B cell (primary cell): ENCODE measurements at regions not wholly inside any gene's neighbourhood (a gene's known extent, or its start where the extent isn't known, plus 50 kb on each side); places are given as distances from the start of the nearest gene placed in this dataset.

Experiments used
- ATAC-seq: fragments of 200-7000 bp; cut with Tn5 transposase; one replicate; pipeline ENCODE4 v1.10.0; 2021; ENCODE audit warnings: low read depth, mild to moderate bottlenecking, moderate number of reproducible peaks, moderate library complexity
- CTCF ChIA-PET: fragments of 350-600 bp; sonication (Branson Sonifier 250); formaldehyde crosslinking; loops from one replicate; lab custom pipeline; 2021; ENCODE audit warnings: antibody characterized with exemption, inconsistent platforms; lab: Charles Lee
- POLR2A ChIA-PET: fragments of 350-600 bp; sonication (Branson Sonifier 250); formaldehyde crosslinking; loops from one replicate; lab custom pipeline; 2021; ENCODE audit warnings: antibody characterized with exemption; lab: Charles Lee
- DNase-seq: peaks from one replicate; pipeline ENCODE4 v3.0.0; 2013
- H2AFZ ChIP-seq: 2 replicates; pipeline ENCODE4 v1.6.1; 2012; ENCODE audit warnings: mild to moderate bottlenecking, low read depth, low read length; ENCODE audit not compliant: insufficient read depth, poor library complexity, severe bottlenecking
- H3K27ac ChIP-seq, 2 donors: 1 replicate in 1 of 2; 2 replicates in 1 of 2; pipeline ENCODE4 v1.5.1; 2012 to 2013; ENCODE audit warnings: low read length in 2 of 2, mild to moderate bottlenecking in 2 of 2, moderate library complexity in 1 of 2
- H3K27me3 ChIP-seq, 4 experiments: fragments of 200-600 bp in 1 of 4; sonication (generic) in 1 of 4; replicated peaks in 1 of 4; 1 replicate in 2 of 4; 2 replicates in 2 of 4; pipeline versions ENCODE4 v1.6.1 to v1.7.0; 2013 to 2016; ENCODE audit warnings: low read length in 3 of 4, mild to moderate bottlenecking in 2 of 4, mixed read lengths in 1 of 4, moderate library complexity in 1 of 4; ENCODE audit not compliant: insufficient read depth in 4 of 4, control insufficient read depth in 3 of 4; ENCODE audit errors: control extremely low read depth in 1 of 4
- H3K36me3 ChIP-seq, 2 experiments: replicated peaks in 1 of 2; 1 replicate in 1 of 2; 2 replicates in 1 of 2; pipeline versions ENCODE4 v1.6.1 to v1.7.1; 2013; ENCODE audit warnings: low read length in 1 of 2; ENCODE audit not compliant: insufficient read depth in 2 of 2, control insufficient read depth in 1 of 2; ENCODE audit errors: control extremely low read depth in 1 of 2, extremely low read depth in 1 of 2
- H3K4me1 ChIP-seq, 2 donors: fragments of 200-600 bp in 1 of 2; sonication (generic) in 1 of 2; 1 replicate in 1 of 2; 2 replicates in 1 of 2; pipeline versions ENCODE4 v1.5.1 to v1.6.1; 2013 to 2017; ENCODE audit warnings: low read length in 2 of 2; ENCODE audit not compliant: control insufficient read depth in 2 of 2, insufficient read depth in 2 of 2
- H3K4me2 ChIP-seq: replicated peaks from 2 replicates; pipeline ENCODE3; 2012; ENCODE audit warnings: mild to moderate bottlenecking, low read depth, low read length; ENCODE audit not compliant: poor library complexity, severe bottlenecking
- H3K4me3 ChIP-seq, 5 experiments: fragments of 200-600 bp in 1 of 5; sonication (generic) in 1 of 5; 1 replicate in 3 of 5; 2 replicates in 2 of 5; pipeline versions ENCODE4 v1.5.1 to v1.7.0; 2011 to 2016; ENCODE audit warnings: low read length in 4 of 5, mild to moderate bottlenecking in 4 of 5, low read depth in 2 of 5, control low read depth in 1 of 5, moderate library complexity in 1 of 5; ENCODE audit not compliant: insufficient read depth in 1 of 5; ENCODE audit errors: control extremely low read depth in 1 of 5, extremely low read depth in 1 of 5
- H3K79me2 ChIP-seq: fragments of 200-600 bp; sonication (generic); one replicate; pipeline ENCODE4 v1.6.0; 2016; ENCODE audit warnings: low read length; ENCODE audit not compliant: control insufficient read depth, insufficient read depth
- H3K9ac ChIP-seq: fragments of 200-600 bp; sonication (generic); 2 replicates; pipeline ENCODE4 v1.6.1; 2017; ENCODE audit warnings: mild to moderate bottlenecking, low read length, moderate library complexity
- H3K9me3 ChIP-seq, 3 donors: one replicate each; pipeline versions ENCODE4 v1.6.1 to v1.7.1; 2013; ENCODE audit warnings: low read length in 2 of 3; ENCODE audit not compliant: control insufficient read depth in 2 of 3, insufficient read depth in 1 of 3; ENCODE audit errors: control extremely low read depth in 1 of 3
- H4K20me1 ChIP-seq: 2 replicates; pipeline ENCODE4 v1.6.0; 2012; ENCODE audit warnings: mild to moderate bottlenecking, low read length; ENCODE audit not compliant: insufficient read depth, control insufficient read depth, poor library complexity, severe bottlenecking
- H3K27ac Mint-ChIP-seq: one replicate; pipeline ENCODE4 v1.8.0; 2021; ENCODE audit warnings: mixed read lengths
- H3K27me3 Mint-ChIP-seq: one replicate; pipeline ENCODE4 v1.8.0; 2021; ENCODE audit warnings: mixed read lengths
- H3K4me1 Mint-ChIP-seq: one replicate; pipeline ENCODE4 v1.8.0; 2021; ENCODE audit warnings: mixed read lengths
- H3K4me3 Mint-ChIP-seq: one replicate; pipeline ENCODE4 v1.8.0; 2021; ENCODE audit warnings: mixed read lengths
- H3K9me3 Mint-ChIP-seq: one replicate; pipeline ENCODE4 v1.8.0; 2022; ENCODE audit warnings: mixed read lengths; ENCODE audit not compliant: insufficient read depth
- CTCF ChIP-seq: fragments of 200-600 bp; IDR thresholded peaks from one replicate; pipeline ENCODE4 v1.8.0; 2022; ENCODE audit warnings: antibody characterized with exemption, mild to moderate bottlenecking
- EZH2 ChIP-seq: IDR thresholded peaks from 2 replicates; pipeline ENCODE4 v1.6.1; 2012; ENCODE audit warnings: borderline replicate concordance, low read depth, mild to moderate bottlenecking, moderate library complexity, low read length; ENCODE audit not compliant: insufficient read depth, poor library complexity, severe bottlenecking
- WGBS: methylation state at CpG from one replicate; pipeline ENCODE4 v1.1.5; 2013; ENCODE audit warnings: missing lambda C conversion rate; ENCODE audit not compliant: insufficient coverage; 5-methylcytosine and 5-hydroxymethylcytosine counted together
- intact Hi-C: fragments of 100-400 bp; cut with micrococcal nuclease; formaldehyde crosslinking; loops from one replicate; pipeline ENCODE4 v1.10.0; 2022

GRCh38 chr12:131350943-131351318, 360.0 kb upstream of the SFSWAP start:
- H3K27ac Mint-ChIP-seq, result no peak overlapping the region
- Histone ChIP-seq H2AFZ (no peak overlapping the region), H3K27me3 (peaks cover 0 to 3% (median 0%) of the 10 kb centered on the region in 4 experiments), H3K4me1 (no peaks in the 10 kb centered on the region), H3K9ac (no peak overlapping the region), H4K20me1 (no peaks in the 10 kb centered on the region), H3K9me3 (peaks cover 0 to 16% (median 0%) of the 10 kb centered on the region in 3 donors), H3K4me3 (no peak overlapping the region), H3K27ac (no peak overlapping the region), H3K4me2 (no peak overlapping the region), H3K36me3 (no peaks in the 10 kb centered on the region), H3K79me2 (no peaks in the 10 kb centered on the region)
- ATAC-seq (no peak), DNase-seq (no peak)
- H3K27me3 Mint-ChIP-seq, result peaks cover 38% of the 10 kb centered on the region
- TF ChIP-seq CTCF (no peak), EZH2 (no peak)
- H3K4me3 Mint-ChIP-seq, result no peak overlapping the region
- peaks cover 3% of the 10 kb centered on the region for H3K9me3 Mint-ChIP-seq
- POLR2A ChIA-PET, result no interaction called here
- WGBS, result 92% methylated on average over 2 of the region's 3 CpGs
- no peaks in the 10 kb centered on the region for H3K4me1 Mint-ChIP-seq
- CTCF ChIA-PET, result no interaction called here
- intact Hi-C loops, result no loop called here

- intact Hi-C loops, result no loop called here
- CTCF ChIA-PET, result no interaction called here
- Histone ChIP-seq H2AFZ (no peak overlapping the region), H3K9ac (no peak overlapping the region), H3K9me3 (peaks cover 0 to 14% (median 0%) of the 10 kb centered on the region in 3 donors), H3K36me3 (no peaks in the 10 kb centered on the region), H3K4me1 (no peaks in the 10 kb centered on the region), H3K27me3 (peaks cover 0 to 3% (median 0%) of the 10 kb centered on the region in 4 experiments), H3K79me2 (no peaks in the 10 kb centered on the region), H4K20me1 (no peaks in the 10 kb centered on the region), H3K4me2 (no peak overlapping the region), H3K27ac (no peak overlapping the region), H3K4me3 (no peak overlapping the region)
- POLR2A ChIA-PET, result no interaction called here
- TF ChIP-seq CTCF, result no peak
- TF ChIP-seq EZH2, result no peak
- Mint-ChIP-seq H3K4me1 (no peaks in the 10 kb centered on the region), H3K27ac (no peak overlapping the region), H3K9me3 (peaks cover 3% of the 10 kb centered on the region), H3K4me3 (no peak overlapping the region), H3K27me3 (peaks cover 44% of the 10 kb centered on the region)
- DNase-seq, result no peak
- no peak for ATAC-seq
- 59% methylated on average over 3 of the region's 5 CpGs for WGBS
These were observed 359.4 kb upstream of the SFSWAP start for GRCh38 chr12:131351319-131352028.
